ENCODE measurements at regions not wholly inside any gene's neighbourhood (a gene's known extent, or its start where the extent isn't known, plus 50 kb on each side); places are given as distances from the start of the nearest gene placed in this dataset.

DNA sequence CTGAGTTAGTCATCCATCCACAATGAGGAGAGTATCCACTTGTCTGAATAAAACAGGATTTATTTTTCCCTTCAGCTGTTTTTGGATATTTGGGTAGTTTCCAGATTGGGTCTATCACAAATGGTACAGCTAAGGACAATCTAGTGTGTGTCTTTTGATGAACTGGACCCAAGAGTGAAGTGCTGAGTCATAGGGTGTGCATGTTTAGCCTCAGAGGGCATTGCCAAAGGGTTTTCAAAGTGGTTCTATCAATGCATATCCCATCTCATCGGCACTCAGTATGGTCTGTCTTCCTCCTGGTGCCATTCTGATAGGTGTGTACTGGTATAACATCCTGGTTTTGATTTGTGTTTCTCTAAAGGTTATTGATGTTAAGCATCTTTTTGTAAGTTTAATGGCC, 62.3 kb downstream of the GSX1 start:
- TF ChIP-seq, protein P1, sequence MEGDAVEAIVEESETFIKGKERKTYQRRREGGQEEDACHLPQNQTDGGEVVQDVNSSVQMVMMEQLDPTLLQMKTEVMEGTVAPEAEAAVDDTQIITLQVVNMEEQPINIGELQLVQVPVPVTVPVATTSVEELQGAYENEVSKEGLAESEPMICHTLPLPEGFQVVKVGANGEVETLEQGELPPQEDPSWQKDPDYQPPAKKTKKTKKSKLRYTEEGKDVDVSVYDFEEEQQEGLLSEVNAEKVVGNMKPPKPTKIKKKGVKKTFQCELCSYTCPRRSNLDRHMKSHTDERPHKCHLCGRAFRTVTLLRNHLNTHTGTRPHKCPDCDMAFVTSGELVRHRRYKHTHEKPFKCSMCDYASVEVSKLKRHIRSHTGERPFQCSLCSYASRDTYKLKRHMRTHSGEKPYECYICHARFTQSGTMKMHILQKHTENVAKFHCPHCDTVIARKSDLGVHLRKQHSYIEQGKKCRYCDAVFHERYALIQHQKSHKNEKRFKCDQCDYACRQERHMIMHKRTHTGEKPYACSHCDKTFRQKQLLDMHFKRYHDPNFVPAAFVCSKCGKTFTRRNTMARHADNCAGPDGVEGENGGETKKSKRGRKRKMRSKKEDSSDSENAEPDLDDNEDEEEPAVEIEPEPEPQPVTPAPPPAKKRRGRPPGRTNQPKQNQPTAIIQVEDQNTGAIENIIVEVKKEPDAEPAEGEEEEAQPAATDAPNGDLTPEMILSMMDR (IDR thresholded peaks at IDR 0.05; ENCODE audit: unreplicated experiment): no peak
- H3K4me3 Mint-ChIP-seq (ENCODE audit: unreplicated experiment): no peak overlapping the region
- no peaks in the 10 kb centered on the region for H3K36me3 Mint-ChIP-seq (ENCODE audit: low read depth, unreplicated experiment)
- DNase-seq (ENCODE audit: low spot score): no peak
- H3K4me1 Mint-ChIP-seq (ENCODE audit: unreplicated experiment): no peaks in the 10 kb centered on the region
- peaks cover 8% of the 10 kb centered on the region for H3K27me3 Mint-ChIP-seq (ENCODE audit: unreplicated experiment)
- no peak overlapping the region for H3K27ac Mint-ChIP-seq (ENCODE audit: unreplicated experiment)
- no peaks in the 10 kb centered on the region for H3K9me3 Mint-ChIP-seq (ENCODE audit: unreplicated experiment)

DNA sequence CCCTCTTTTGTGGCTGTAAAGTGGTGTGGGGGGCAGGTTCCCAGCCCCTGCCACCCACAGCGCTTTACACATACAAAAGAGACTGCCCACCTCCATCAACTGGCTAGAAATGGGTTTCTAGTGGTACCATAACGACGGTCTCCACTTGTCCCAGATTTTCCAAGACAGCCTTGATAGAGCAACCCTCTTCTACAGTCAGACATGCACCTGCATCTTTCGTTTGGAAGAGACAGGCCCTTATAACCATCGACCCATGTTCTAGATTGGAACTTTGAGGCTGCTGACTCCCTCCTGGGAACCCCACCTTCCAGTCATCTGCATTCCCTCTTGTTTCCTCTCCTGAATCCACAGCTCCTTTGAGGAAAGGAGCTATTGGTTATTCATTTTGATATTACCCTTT, 63.1 kb downstream of the GSX1 start:
- no peaks in the 10 kb centered on the region for H3K4me1 Mint-ChIP-seq (ENCODE audit: unreplicated experiment)
- no peak overlapping the region for H3K4me3 Mint-ChIP-seq (ENCODE audit: unreplicated experiment)
- H3K36me3 Mint-ChIP-seq (ENCODE audit: low read depth, unreplicated experiment): no peaks in the 10 kb centered on the region
- H3K27ac Mint-ChIP-seq (ENCODE audit: unreplicated experiment): no peak overlapping the region
- TF ChIP-seq, protein P1 (IDR thresholded peaks at IDR 0.05; ENCODE audit: unreplicated experiment): no peak
- no peak for DNase-seq (ENCODE audit: low spot score)
- H3K9me3 Mint-ChIP-seq (ENCODE audit: unreplicated experiment): no peaks in the 10 kb centered on the region
- peaks cover 7% of the 10 kb centered on the region for H3K27me3 Mint-ChIP-seq (ENCODE audit: unreplicated experiment)

DNA sequence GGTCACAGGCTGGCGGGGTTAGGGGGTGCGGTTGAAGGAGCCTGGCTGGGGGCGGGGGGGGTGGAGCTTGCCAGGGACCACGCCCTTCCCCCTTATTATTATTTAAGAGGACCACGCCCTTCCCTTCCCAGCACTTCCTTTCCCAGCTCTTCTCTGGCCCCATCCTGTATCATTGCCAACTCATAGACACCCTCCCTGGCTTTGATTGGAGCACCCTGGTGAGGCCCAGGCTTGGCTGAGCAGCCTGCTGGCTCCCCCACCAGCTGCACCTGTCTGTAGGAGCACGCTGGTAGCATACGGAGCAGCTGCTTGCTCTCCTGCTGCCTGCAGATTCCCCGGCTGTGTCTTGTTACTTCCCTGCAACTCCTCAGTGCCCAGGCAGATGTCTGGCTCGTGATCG, 62.5 kb upstream of the PDX1 start:
- TF ChIP-seq, protein P1 (IDR thresholded peaks at IDR 0.05; ENCODE audit: unreplicated experiment): no peak
- Mint-ChIP-seq H3K27me3 (ENCODE audit: unreplicated experiment) (peaks cover 5% of the 10 kb centered on the region), H3K36me3 (ENCODE audit: low read depth, unreplicated experiment) (no peaks in the 10 kb centered on the region), H3K9me3 (ENCODE audit: unreplicated experiment) (no peaks in the 10 kb centered on the region), H3K27ac (ENCODE audit: unreplicated experiment) (no peak overlapping the region), H3K4me3 (ENCODE audit: unreplicated experiment) (no peak overlapping the region), H3K4me1 (ENCODE audit: unreplicated experiment) (no peaks in the 10 kb centered on the region)
- DNase-seq (ENCODE audit: low spot score): no peak

DNA sequence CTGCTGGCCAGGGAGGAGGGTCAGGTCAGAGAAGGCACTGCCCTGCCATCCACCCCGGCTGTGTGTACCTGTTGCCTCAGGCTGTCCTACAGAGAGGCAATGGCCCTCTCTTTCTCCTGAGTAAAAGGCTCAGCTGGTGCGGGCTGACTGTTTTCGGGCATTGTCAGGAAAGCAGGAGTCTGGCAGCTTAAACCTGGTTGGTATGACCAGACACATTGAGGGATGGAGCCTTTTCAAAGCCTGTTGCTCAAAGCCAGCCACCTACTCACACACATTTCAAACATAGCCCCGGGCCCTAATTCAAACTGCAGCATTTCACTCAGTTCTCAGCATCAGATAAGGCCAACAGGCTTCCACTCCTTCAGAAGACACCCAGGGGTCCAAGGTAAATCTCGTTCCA, 61.8 kb upstream of the PDX1 start:
- Mint-ChIP-seq H3K9me3 (ENCODE audit: unreplicated experiment) (no peaks in the 10 kb centered on the region), H3K4me1 (ENCODE audit: unreplicated experiment) (no peaks in the 10 kb centered on the region), H3K4me3 (ENCODE audit: unreplicated experiment) (no peak overlapping the region), H3K36me3 (ENCODE audit: low read depth, unreplicated experiment) (no peaks in the 10 kb centered on the region), H3K27ac (ENCODE audit: unreplicated experiment) (no peak overlapping the region), H3K27me3 (ENCODE audit: unreplicated experiment) (peaks cover 5% of the 10 kb centered on the region)
- TF ChIP-seq, protein P1 (IDR thresholded peaks at IDR 0.05; ENCODE audit: unreplicated experiment): no peak
- DNase-seq (ENCODE audit: low spot score): no peak

DNA sequence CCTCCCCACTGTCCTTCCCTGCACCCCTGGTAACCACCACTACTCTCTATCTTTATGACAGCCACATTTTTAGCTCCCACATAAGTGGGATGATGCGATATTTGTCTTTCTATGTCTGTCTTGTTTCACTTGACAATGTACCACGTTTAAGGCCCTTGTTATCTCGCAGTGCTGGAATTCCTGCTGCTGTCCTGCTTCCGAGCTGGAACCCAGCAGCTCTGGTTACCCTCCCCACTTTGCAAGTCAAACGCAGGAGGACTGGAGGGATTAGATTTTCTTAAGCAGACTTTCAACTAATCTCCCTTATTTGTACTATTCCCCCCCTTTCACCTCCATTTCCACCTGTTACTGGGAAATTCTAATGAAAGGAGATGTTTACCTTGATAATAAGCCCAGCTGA, 59.1 kb upstream of the PDX1 start:
- TF ChIP-seq, protein P1 (IDR thresholded peaks at IDR 0.05; ENCODE audit: unreplicated experiment): no peak

More for the DNA sequence above, 59.1 kb upstream of the PDX1 start:
- Mint-ChIP-seq H3K4me1 (ENCODE audit: unreplicated experiment) (no peaks in the 10 kb centered on the region), H3K9me3 (ENCODE audit: unreplicated experiment) (no peaks in the 10 kb centered on the region), H3K4me3 (ENCODE audit: unreplicated experiment) (no peak overlapping the region), H3K27me3 (ENCODE audit: unreplicated experiment) (peaks cover 5% of the 10 kb centered on the region), H3K27ac (ENCODE audit: unreplicated experiment) (no peak overlapping the region), H3K36me3 (ENCODE audit: low read depth, unreplicated experiment) (no peaks in the 10 kb centered on the region)
- no peak for DNase-seq (ENCODE audit: low spot score)

Measured in endothelial cell (in vitro differentiated cells).